ENCODE measurements at regions not wholly inside any gene's neighbourhood (a gene's known extent, or its start where the extent isn't known, plus 50 kb on each side); places are given as distances from the start of the nearest gene placed in this dataset.
"Not testable (repeated sequence)": the region's sequence is repeated elsewhere in the genome, so short reads cannot be mapped to it uniquely, and the experiment has no call there.

GRCh38 chr15:39415634-39416033 lies 165.2 kb upstream of the THBS1 start:
- DNase-seq: no peak

GRCh38 chr15:39416258-39416657 lies 164.6 kb upstream of the THBS1 start:
- no peak for DNase-seq

DNA sequence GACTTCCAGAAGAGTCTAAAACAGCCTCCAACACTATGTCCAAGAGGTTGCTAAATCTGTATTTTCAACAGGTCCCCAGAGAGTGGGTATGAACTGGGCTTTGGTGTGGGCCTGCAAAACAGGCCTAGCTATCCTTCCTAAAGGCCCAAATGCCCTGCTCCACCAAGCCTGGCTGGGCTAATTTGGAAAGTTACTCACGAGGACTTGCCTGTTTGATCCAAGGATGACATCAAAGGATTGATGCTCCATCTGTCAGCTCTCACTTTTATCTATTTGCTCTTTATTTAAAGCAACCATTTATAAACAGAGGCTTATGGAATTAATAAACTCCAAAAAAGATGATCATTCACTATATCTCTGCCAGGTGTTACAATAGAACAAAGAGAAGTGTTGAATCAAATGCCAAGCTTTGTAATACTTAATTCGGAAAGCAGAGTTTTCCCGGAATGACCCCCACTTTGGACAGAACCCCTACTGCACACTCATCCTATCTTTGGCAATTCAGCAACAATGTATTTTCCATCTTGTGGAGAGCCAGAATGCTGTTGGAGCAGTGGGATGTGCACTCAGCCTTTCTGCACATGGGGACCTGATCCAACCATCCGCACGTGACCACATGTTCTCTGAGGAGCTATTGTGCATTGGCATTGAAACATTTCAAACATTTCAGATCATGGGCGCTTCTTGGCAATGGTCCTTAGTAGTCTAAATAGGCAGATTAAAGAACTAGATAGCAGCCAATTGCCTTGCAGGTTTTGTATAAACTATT lies 163.3 kb upstream of the THBS1 start:
- DNase-seq: no peak

- DNase-seq: no peak
Measured at GRCh38 chr15:39419651-39420050, 161.2 kb upstream of the THBS1 start.

DNA sequence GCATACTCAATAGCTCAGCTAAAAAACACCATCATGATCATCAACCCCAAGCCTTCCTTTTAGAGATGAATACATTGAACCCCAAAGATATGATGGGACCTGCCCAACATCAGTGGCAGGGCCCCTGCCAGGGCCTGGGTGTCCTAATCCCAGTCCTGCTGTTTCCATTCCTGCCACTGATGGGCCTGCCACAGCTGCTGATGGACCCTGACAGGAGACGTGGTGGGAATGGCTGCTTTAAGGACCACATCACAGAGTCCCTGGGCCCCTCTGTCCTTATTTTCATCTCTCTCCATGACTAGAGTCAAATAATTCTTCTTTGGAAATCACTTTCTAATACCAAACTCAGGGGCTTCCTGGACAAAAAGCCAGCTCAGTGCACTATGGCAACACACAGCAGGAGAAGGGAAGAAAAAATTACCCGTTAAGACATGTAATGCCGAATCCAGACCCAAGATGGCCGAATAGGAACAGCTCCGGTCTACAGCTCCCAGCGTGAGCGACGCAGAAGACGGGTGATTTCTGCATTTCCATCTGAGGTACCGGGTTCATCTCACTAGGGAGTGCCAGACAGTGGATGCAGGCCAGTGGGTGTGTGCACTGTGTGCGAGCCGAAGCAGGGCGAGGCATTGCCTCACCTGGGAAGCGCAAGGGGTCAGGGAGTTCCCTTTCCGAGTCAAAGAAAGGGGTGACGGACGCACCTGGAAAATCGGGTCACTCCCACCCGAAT lies 160.6 kb upstream of the THBS1 start:
- DNase-seq: not testable (repeated sequence)

GRCh38 chr15:39420853-39421192 lies 160.1 kb upstream of the THBS1 start:
- not testable (repeated sequence) for DNase-seq

GRCh38 chr15:39426552-39427532 lies 154.0 kb upstream of the THBS1 start:
- peak; percentile 74 for DNase-seq

DNA sequence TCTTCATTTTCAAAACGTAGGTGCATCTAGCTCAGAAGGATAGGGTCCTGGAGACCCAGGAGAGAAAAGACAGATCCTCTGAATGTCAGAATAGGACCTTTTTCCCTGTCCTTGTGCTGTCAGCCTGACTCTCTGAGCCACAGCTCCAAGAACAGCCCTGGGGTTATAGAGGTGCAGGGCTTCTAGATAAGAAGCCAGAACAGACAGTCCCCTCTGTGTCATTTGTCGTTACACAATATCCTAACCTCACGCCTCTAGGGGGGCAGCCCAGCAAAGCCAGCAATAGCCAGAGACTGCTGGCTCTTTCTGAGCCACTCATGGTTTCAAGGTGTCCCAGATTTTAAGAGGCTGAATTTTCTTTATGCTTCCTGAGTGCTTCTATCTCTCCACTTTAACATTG lies 153.2 kb upstream of the THBS1 start:
- DNase-seq: peak; percentile 1

DNA sequence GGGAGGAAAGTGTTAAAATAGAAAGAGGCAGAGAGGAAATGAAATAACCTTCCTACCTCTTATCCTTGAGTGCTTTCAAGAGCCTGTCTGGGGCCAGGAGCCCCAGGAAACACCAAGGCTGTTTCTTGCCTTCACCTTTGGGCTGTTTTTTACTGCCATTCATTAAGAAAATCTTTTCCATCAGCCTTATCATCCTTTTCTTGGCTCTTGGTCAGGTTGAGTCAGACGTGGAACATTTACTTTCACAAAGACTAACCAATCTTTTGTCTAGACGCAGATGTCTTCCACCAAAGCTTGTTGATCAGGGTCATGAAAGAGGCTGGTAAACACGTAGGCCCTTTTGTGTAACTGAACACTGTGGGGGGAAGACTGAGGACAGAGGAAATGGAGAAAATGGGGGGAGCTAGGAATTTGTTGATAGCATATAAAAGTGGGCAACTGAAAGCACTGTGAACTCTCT lies 151.0 kb upstream of the THBS1 start:
- DNase-seq: no peak

DNA sequence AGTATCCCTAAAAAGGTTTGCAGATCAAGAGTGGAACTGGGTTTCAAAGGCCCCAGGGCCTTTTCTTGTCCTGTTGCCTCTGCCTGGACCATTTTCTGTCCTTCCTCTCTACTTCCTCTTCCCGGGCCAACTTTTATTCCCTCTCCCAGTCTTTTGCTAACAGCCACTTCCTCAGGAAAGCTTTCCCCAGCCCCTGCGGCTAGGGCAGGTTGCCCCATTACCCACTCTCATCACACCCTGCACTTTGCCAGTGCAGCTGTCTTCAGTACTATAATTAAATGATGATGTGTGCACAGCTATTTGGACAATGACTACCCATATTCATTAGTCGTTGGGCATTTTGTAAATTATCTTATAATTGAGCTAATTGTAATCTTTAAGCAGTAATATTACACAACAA lies 150.5 kb upstream of the THBS1 start:
- no peak for DNase-seq

DNA sequence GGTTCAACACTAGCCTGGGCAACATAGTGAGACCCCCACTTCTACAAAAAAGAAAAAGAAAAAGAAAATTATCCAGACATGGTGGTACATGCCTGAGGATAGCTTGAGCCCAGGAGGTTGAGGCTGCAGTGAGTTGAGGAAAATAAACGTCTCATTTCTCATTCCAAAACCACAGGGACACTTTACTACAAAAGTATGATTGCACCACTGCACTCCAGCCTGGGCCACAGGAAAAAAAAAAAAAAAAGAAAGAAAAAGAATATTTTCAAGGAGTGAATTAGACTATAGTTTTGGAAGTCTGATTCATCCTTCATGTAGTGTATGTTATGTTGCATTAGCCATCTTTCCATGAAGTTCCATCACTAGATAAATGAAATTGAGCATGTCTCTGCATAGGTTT lies 149.5 kb upstream of the THBS1 start:
- no peak for DNase-seq

DNA sequence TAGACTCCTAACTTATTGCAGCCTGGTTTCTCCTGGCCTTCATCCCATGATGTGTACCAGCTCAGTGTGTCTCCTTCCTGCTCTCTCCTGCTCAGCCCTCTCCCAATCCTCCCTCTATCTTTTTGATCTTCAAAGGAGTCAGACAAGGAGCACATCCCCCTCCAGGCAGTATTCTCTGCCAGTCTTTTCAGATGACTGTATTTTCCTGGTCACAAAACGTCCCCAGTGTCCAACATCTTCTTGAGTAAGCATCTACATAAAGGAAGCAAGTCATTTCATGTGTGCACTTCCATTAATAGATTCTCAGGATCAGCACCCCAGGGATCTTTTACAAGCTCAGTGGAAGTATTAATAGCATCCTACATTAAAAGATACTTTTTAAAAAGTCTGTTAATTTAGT lies 148.9 kb upstream of the THBS1 start:
- DNase-seq: no peak

- no peak for DNase-seq
Measured at GRCh38 chr15:39432912-39433348, 147.9 kb upstream of the THBS1 start.

DNA sequence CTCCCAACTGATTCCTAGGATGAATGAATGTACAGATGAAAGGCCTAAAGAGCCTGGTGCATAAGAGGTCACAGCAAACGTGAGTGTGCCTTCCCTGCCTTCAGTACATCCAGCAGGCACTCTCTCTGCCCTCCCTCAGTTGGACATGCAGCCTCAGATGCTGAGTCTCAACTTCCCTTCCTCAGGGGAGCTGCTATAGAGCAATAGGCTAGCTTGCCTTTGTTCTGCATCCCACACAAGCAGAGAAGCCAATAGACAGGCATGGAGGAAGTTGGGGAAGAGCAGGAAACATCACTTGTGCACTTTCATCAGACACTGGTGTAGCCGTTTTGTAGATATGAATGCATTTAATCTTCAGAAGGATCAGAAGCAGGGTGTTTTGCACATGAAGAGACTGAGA lies 147.5 kb upstream of the THBS1 start:
- DNase-seq: no peak

GRCh38 chr15:39434163-39434562 lies 146.7 kb upstream of the THBS1 start:
- DNase-seq: no peak

- no peak for DNase-seq
Measured at GRCh38 chr15:39434751-39435238, 146.1 kb upstream of the THBS1 start.

- no peak for DNase-seq
Measured at GRCh38 chr15:39435244-39435643, 145.6 kb upstream of the THBS1 start.

- no peak for DNase-seq
Measured at GRCh38 chr15:39438260-39438659, 142.6 kb upstream of the THBS1 start.

DNA sequence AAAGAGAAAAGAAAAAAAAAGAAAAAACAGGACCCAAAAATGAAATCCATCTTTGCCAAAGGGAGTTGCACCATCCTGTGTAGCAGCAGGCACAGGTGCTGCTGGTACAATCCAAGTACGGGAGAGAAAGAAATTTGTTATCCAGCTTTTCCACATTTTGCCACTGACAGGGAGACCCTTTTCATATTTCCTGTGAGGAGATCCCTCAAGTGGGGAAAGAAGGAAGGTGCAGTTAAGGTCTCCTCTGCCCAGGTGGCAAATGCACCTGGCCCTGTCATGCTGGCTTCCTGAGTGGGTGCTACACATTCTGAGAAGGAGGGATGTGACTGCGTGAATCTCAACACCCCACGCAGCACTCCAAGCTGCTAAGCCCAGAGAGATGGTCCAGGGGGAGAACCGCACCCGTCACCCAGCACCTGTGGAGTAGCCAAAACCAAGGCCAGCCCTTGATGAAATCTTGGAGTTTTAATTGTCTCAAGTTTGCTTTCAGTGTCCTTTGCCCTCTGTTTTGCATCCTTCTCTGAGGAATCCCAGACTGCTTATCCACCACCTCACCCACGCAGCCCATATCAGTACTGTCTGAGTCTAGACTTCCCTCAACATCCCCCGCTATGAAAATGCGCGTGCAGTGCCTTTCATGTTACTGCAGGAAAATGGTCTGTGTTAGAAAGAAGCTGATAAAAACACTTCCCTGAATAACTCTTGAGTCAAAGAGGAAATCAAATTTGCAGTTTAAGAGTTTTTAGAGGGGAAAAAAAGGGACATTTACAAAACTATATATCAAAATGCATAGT lies 141.9 kb upstream of the THBS1 start:
- no peak for DNase-seq

DNA sequence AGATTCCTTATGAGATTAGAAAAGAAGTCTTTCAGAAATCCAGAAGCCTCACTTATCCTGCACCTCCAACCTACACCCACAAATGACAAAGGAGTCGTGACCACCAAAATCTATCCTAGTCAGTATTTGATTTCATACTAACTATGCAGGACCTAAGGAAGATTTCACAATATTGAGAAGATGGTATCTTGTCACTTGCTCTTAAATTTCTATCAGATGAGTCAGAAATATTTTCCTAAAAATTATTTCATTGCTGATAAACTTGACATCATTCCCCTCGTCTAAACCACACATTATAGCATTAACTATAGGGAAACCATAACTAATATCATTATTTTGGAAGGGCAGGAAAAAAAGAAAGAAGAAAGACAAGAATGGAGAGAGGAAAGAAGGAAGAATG lies 138.0 kb upstream of the THBS1 start:
- no peak for DNase-seq

- DNase-seq: no peak
Measured at GRCh38 chr15:39443659-39444219, 137.1 kb upstream of the THBS1 start.

Measured in SIG-M5 (cell line).